ENCODE measurements at regions not wholly inside any gene's neighbourhood (a gene's known extent, or its start where the extent isn't known, plus 50 kb on each side); places are given as distances from the start of the nearest gene placed in this dataset.

GRCh38 chr14:71725922-71726579 is 206.2 kb upstream of the RGS6 start:
- Histone ChIP-seq H3K36me3 (ENCODE audit: control insufficient read depth, insufficient read depth, low read length) (peaks cover 10% of the 10 kb centered on the region), H3K27ac (ENCODE audit: low read depth, low read length) (no peak overlapping the region), H3K27me3 (ENCODE audit: control insufficient read depth, insufficient read depth, low read length) (no peaks in the 10 kb centered on the region)

GRCh38 chr14:71726580-71727021 is 205.6 kb upstream of the RGS6 start:
- no peaks in the 10 kb centered on the region for H3K27me3 ChIP-seq (ENCODE audit: control insufficient read depth, insufficient read depth, low read length)
- no peak overlapping the region for H3K27ac ChIP-seq (ENCODE audit: low read depth, low read length)
- no peaks in the 10 kb centered on the region for H3K4me1 ChIP-seq (ENCODE audit: control insufficient read depth, insufficient read depth, low read length)
- H3K9ac ChIP-seq (ENCODE audit: low read length) = no peak overlapping the region
- H3K36me3 ChIP-seq (ENCODE audit: control insufficient read depth, insufficient read depth, low read length) = peaks cover 10% of the 10 kb centered on the region
- no peak overlapping the region for H3K4me3 ChIP-seq (ENCODE audit: low read length)

More at GRCh38 chr14:71725922-71726579, 206.2 kb upstream of the RGS6 start:
- Histone ChIP-seq H3K4me1 (ENCODE audit: control insufficient read depth, insufficient read depth, low read length) (no peaks in the 10 kb centered on the region), H3K4me3 (ENCODE audit: low read length) (no peak overlapping the region), H3K9ac (ENCODE audit: low read length) (no peak overlapping the region)

- H3K27ac ChIP-seq (ENCODE audit: low read depth, low read length) = no peak overlapping the region
- H3K27me3 ChIP-seq (ENCODE audit: control insufficient read depth, insufficient read depth, low read length) = no peaks in the 10 kb centered on the region
- no peaks in the 10 kb centered on the region for H3K4me1 ChIP-seq (ENCODE audit: control insufficient read depth, insufficient read depth, low read length)
- no peak overlapping the region for H3K4me3 ChIP-seq (ENCODE audit: low read length)
- H3K36me3 ChIP-seq (ENCODE audit: control insufficient read depth, insufficient read depth, low read length) = peaks cover 10% of the 10 kb centered on the region
- H3K9ac ChIP-seq (ENCODE audit: low read length) = no peak overlapping the region
Observed at GRCh38 chr14:71728386-71728785, 203.8 kb upstream of the RGS6 start.

GRCh38 chr14:71729596-71729995 is 202.6 kb upstream of the RGS6 start:
- Histone ChIP-seq H3K4me3 (ENCODE audit: low read length) (no peak overlapping the region), H3K27me3 (ENCODE audit: control insufficient read depth, insufficient read depth, low read length) (no peaks in the 10 kb centered on the region), H3K4me1 (ENCODE audit: control insufficient read depth, insufficient read depth, low read length) (no peaks in the 10 kb centered on the region), H3K36me3 (ENCODE audit: control insufficient read depth, insufficient read depth, low read length) (peaks cover 10% of the 10 kb centered on the region), H3K27ac (ENCODE audit: low read depth, low read length) (no peak overlapping the region), H3K9ac (ENCODE audit: low read length) (no peak overlapping the region)

GRCh38 chr14:71730471-71730870 is 201.8 kb upstream of the RGS6 start:
- Histone ChIP-seq H3K4me3 (ENCODE audit: low read length) (no peak overlapping the region), H3K36me3 (ENCODE audit: control insufficient read depth, insufficient read depth, low read length) (peaks cover 11% of the 10 kb centered on the region), H3K9ac (ENCODE audit: low read length) (no peak overlapping the region), H3K4me1 (ENCODE audit: control insufficient read depth, insufficient read depth, low read length) (no peaks in the 10 kb centered on the region), H3K27ac (ENCODE audit: low read depth, low read length) (no peak overlapping the region), H3K27me3 (ENCODE audit: control insufficient read depth, insufficient read depth, low read length) (no peaks in the 10 kb centered on the region)

- H3K4me1 ChIP-seq (ENCODE audit: control insufficient read depth, insufficient read depth, low read length) = no peaks in the 10 kb centered on the region
- no peak overlapping the region for H3K4me3 ChIP-seq (ENCODE audit: low read length)
- no peaks in the 10 kb centered on the region for H3K27me3 ChIP-seq (ENCODE audit: control insufficient read depth, insufficient read depth, low read length)
- H3K27ac ChIP-seq (ENCODE audit: low read depth, low read length) = no peak overlapping the region
- no peak overlapping the region for H3K9ac ChIP-seq (ENCODE audit: low read length)
- peaks cover 14% of the 10 kb centered on the region for H3K36me3 ChIP-seq (ENCODE audit: control insufficient read depth, insufficient read depth, low read length)
Observed at GRCh38 chr14:71731096-71731495, 201.1 kb upstream of the RGS6 start.

- Histone ChIP-seq H3K4me3 (ENCODE audit: low read length) (no peak overlapping the region), H3K4me1 (ENCODE audit: control insufficient read depth, insufficient read depth, low read length) (no peaks in the 10 kb centered on the region), H3K36me3 (ENCODE audit: control insufficient read depth, insufficient read depth, low read length) (peaks cover 25% of the 10 kb centered on the region), H3K27ac (ENCODE audit: low read depth, low read length) (no peak overlapping the region), H3K27me3 (ENCODE audit: control insufficient read depth, insufficient read depth, low read length) (no peaks in the 10 kb centered on the region), H3K9ac (ENCODE audit: low read length) (no peak overlapping the region)
Observed at GRCh38 chr14:71733210-71733883, 198.9 kb upstream of the RGS6 start.

- H3K27me3 ChIP-seq (ENCODE audit: control insufficient read depth, insufficient read depth, low read length) = no peaks in the 10 kb centered on the region
Observed at GRCh38 chr14:71734076-71734475, 198.2 kb upstream of the RGS6 start.

GRCh38 chr14:71734885-71735284 is 197.3 kb upstream of the RGS6 start:
- H3K4me3 ChIP-seq (ENCODE audit: low read length) = no peak overlapping the region
- no peaks in the 10 kb centered on the region for H3K27me3 ChIP-seq (ENCODE audit: control insufficient read depth, insufficient read depth, low read length)
- no peak overlapping the region for H3K27ac ChIP-seq (ENCODE audit: low read depth, low read length)
- H3K4me1 ChIP-seq (ENCODE audit: control insufficient read depth, insufficient read depth, low read length) = no peaks in the 10 kb centered on the region
- no peak overlapping the region for H3K9ac ChIP-seq (ENCODE audit: low read length)
- H3K36me3 ChIP-seq (ENCODE audit: control insufficient read depth, insufficient read depth, low read length) = peaks cover 26% of the 10 kb centered on the region

More at GRCh38 chr14:71734076-71734475, 198.2 kb upstream of the RGS6 start:
- Histone ChIP-seq H3K36me3 (ENCODE audit: control insufficient read depth, insufficient read depth, low read length) (peaks cover 26% of the 10 kb centered on the region), H3K4me3 (ENCODE audit: low read length) (no peak overlapping the region), H3K4me1 (ENCODE audit: control insufficient read depth, insufficient read depth, low read length) (no peaks in the 10 kb centered on the region), H3K9ac (ENCODE audit: low read length) (no peak overlapping the region), H3K27ac (ENCODE audit: low read depth, low read length) (no peak overlapping the region)

- Histone ChIP-seq H3K4me1 (ENCODE audit: control insufficient read depth, insufficient read depth, low read length) (no peaks in the 10 kb centered on the region), H3K27ac (ENCODE audit: low read depth, low read length) (no peak overlapping the region), H3K36me3 (ENCODE audit: control insufficient read depth, insufficient read depth, low read length) (peaks cover 19% of the 10 kb centered on the region), H3K4me3 (ENCODE audit: low read length) (no peak overlapping the region), H3K9ac (ENCODE audit: low read length) (no peak overlapping the region), H3K27me3 (ENCODE audit: control insufficient read depth, insufficient read depth, low read length) (no peaks in the 10 kb centered on the region)
Observed at GRCh38 chr14:71737760-71738159, 194.5 kb upstream of the RGS6 start.

- Histone ChIP-seq H3K4me3 (ENCODE audit: low read length) (no peak overlapping the region), H3K27me3 (ENCODE audit: control insufficient read depth, insufficient read depth, low read length) (no peaks in the 10 kb centered on the region), H3K4me1 (ENCODE audit: control insufficient read depth, insufficient read depth, low read length) (no peaks in the 10 kb centered on the region), H3K36me3 (ENCODE audit: control insufficient read depth, insufficient read depth, low read length) (peaks cover 19% of the 10 kb centered on the region), H3K27ac (ENCODE audit: low read depth, low read length) (no peak overlapping the region), H3K9ac (ENCODE audit: low read length) (no peak overlapping the region)
Observed at GRCh38 chr14:71739273-71739990, 192.8 kb upstream of the RGS6 start.

GRCh38 chr14:71741241-71741640 is 191.0 kb upstream of the RGS6 start:
- Histone ChIP-seq H3K36me3 (ENCODE audit: control insufficient read depth, insufficient read depth, low read length) (peaks cover 12% of the 10 kb centered on the region), H3K27ac (ENCODE audit: low read depth, low read length) (no peak overlapping the region), H3K4me3 (ENCODE audit: low read length) (no peak overlapping the region), H3K27me3 (ENCODE audit: control insufficient read depth, insufficient read depth, low read length) (no peaks in the 10 kb centered on the region), H3K9ac (ENCODE audit: low read length) (no peak overlapping the region), H3K4me1 (ENCODE audit: control insufficient read depth, insufficient read depth, low read length) (no peaks in the 10 kb centered on the region)

Measured in rectal smooth muscle tissue (tissue), 1 donor.